GM23338 (cell line): ENCODE measurements at regions not wholly inside any gene's neighbourhood (a gene's known extent, or its start where the extent isn't known, plus 50 kb on each side); places are given as distances from the start of the nearest gene placed in this dataset.

ENCODE experiments used
- ATAC-seq: fragments of 200-7000 bp; cut with Tn5 transposase; 3 replicates; pipeline ENCODE4 v1.9.1; 2020
- DNase-seq: peaks from one replicate; pipeline ENCODE4 v3.0.0-alpha.2; 2015; ENCODE audit warnings: low spot score
- H2AFZ ChIP-seq: fragments of 200-600 bp; sonication (generic); 2 replicates; pipeline ENCODE4 v1.8.0; 2016; ENCODE audit warnings: antibody characterized with exemption, mild to moderate bottlenecking, moderate library complexity
- H3F3A ChIP-seq: fragments of 200-600 bp; sonication (generic); replicated peaks from 2 replicates; pipeline ENCODE4 v1.8.0; 2017; ENCODE audit warnings: antibody characterized with exemption, mixed run types, low read depth
- H3K27ac ChIP-seq: fragments of 200-600 bp; sonication (generic); 2 replicates; pipeline ENCODE4 v1.6.1; 2016; ENCODE audit warnings: low read depth
- H3K27me3 ChIP-seq: fragments of 200-600 bp; sonication (generic); 2 replicates; pipeline ENCODE4 v1.8.0; 2016; ENCODE audit warnings: mild to moderate bottlenecking, mixed run types, moderate library complexity; ENCODE audit not compliant: insufficient read depth
- H3K36me3 ChIP-seq: fragments of 200-600 bp; sonication (generic); 2 replicates; pipeline ENCODE4 v1.8.0; 2016; ENCODE audit warnings: mild to moderate bottlenecking; ENCODE audit not compliant: insufficient read depth
- H3K4me1 ChIP-seq: fragments of 200-600 bp; sonication (generic); 2 replicates; pipeline ENCODE4 v1.8.0; 2016; ENCODE audit warnings: mild to moderate bottlenecking, moderate library complexity; ENCODE audit not compliant: insufficient read depth
- H3K4me2 ChIP-seq: fragments of 200-600 bp; sonication (generic); 2 replicates; pipeline ENCODE4 v1.7.1; 2017; ENCODE audit warnings: mixed run types
- H3K4me3 ChIP-seq: fragments of 200-600 bp; sonication (generic); 2 replicates; pipeline ENCODE4 v1.6.1; 2016; ENCODE audit warnings: mixed run types
- H3K79me2 ChIP-seq: fragments of 200-600 bp; sonication (generic); replicated peaks from 2 replicates; pipeline ENCODE4 v1.8.0; 2017; ENCODE audit warnings: mild to moderate bottlenecking; ENCODE audit not compliant: insufficient read depth
- H3K9me2 ChIP-seq: fragments of 200-600 bp; sonication (generic); 2 replicates; pipeline ENCODE4 v1.8.0; 2017; ENCODE audit not compliant: insufficient read depth
- H4K20me1 ChIP-seq: fragments of 200-600 bp; sonication (generic); replicated peaks from 2 replicates; pipeline ENCODE4 v1.8.0; 2017; ENCODE audit warnings: mild to moderate bottlenecking; ENCODE audit not compliant: insufficient read depth
- H3K27ac Mint-ChIP-seq: 2 replicates; pipeline ENCODE4 v1.8.0; 2020; ENCODE audit warnings: inconsistent platforms, mild to moderate bottlenecking, moderate library complexity, mixed read lengths
- H3K27me3 Mint-ChIP-seq: 3 replicates; pipeline ENCODE4 v1.8.0; 2022; ENCODE audit warnings: low read depth, mild to moderate bottlenecking, moderate library complexity, mixed read lengths, inconsistent platforms; ENCODE audit not compliant: insufficient read depth, poor library complexity
- H3K36me3 Mint-ChIP-seq: 3 replicates; pipeline ENCODE4 v1.8.0; 2021; ENCODE audit warnings: low read depth, mild to moderate bottlenecking, inconsistent platforms, moderate library complexity, mixed read lengths
- H3K4me1 Mint-ChIP-seq: 3 replicates; pipeline ENCODE4 v1.8.0; 2020; ENCODE audit warnings: mild to moderate bottlenecking, inconsistent platforms, mixed read lengths
- H3K4me3 Mint-ChIP-seq: 3 replicates; pipeline ENCODE4 v1.8.0; 2021; ENCODE audit warnings: moderate library complexity, mild to moderate bottlenecking, inconsistent platforms, mixed read lengths
- H3K9me3 Mint-ChIP-seq: 3 replicates; pipeline ENCODE4 v1.8.0; 2020; ENCODE audit warnings: moderate library complexity, mild to moderate bottlenecking, inconsistent platforms, mixed read lengths
- EZH2 ChIP-seq: fragments of 200-600 bp; sonication (generic); IDR thresholded peaks from one replicate; pipeline ENCODE4 v1.8.0; 2017; ENCODE audit warnings: antibody characterized with exemption, mild to moderate bottlenecking, low read depth; ENCODE audit not compliant: unreplicated experiment
- EZH2phosphoT487 ChIP-seq: fragments of 200-600 bp; sonication (generic); IDR thresholded peaks from one replicate; pipeline ENCODE4 v1.8.1; 2018; ENCODE audit warnings: antibody characterized with exemption; ENCODE audit not compliant: unreplicated experiment
- JUNB ChIP-seq: IDR thresholded peaks from one replicate; pipeline ENCODE4 v1.6.1; 2016; ENCODE audit warnings: antibody characterized with exemption; ENCODE audit not compliant: unreplicated experiment
- REST ChIP-seq: IDR thresholded peaks from one replicate; pipeline ENCODE4 v1.6.1; 2018; ENCODE audit warnings: antibody characterized with exemption; ENCODE audit not compliant: unreplicated experiment
- STAT1 ChIP-seq: IDR thresholded peaks from one replicate; pipeline ENCODE4 v1.6.1; 2016; ENCODE audit warnings: antibody characterized with exemption; ENCODE audit not compliant: unreplicated experiment
- ZNF114 ChIP-seq: fragments of 250-450 bp; sonication (Bioruptor Pico); IDR thresholded peaks from 2 replicates; pipeline ENCODE4 v1.5.0; 2020; ENCODE audit warnings: mild to moderate bottlenecking, moderate library complexity
- ZNF331 ChIP-seq: fragments of 250-450 bp; sonication (Bioruptor Pico); IDR thresholded peaks from 2 replicates; pipeline ENCODE4 v1.5.0; 2020; ENCODE audit warnings: low read depth, mild to moderate bottlenecking, moderate library complexity
- TF ChIP-seq, protein P1 (sequence below): fragments of 250-450 bp; sonication (Bioruptor Pico); IDR thresholded peaks from 2 replicates; pipeline ENCODE4 v1.5.0; 2020; ENCODE audit warnings: mild to moderate bottlenecking, moderate library complexity
- TF ChIP-seq, protein P2 (sequence below), 2 experiments: fragments of 200-600 bp in 1 of 2; sonication (generic) in 1 of 2; conservative IDR thresholded peaks; 2 replicates each; pipeline versions ENCODE4 v1.5.1 to v1.6.1; 2016 to 2017; ENCODE audit warnings: antibody characterized with exemption in 2 of 2, low read depth in 2 of 2, mild to moderate bottlenecking in 2 of 2, moderate library complexity in 1 of 2
- TF ChIP-seq, protein P3 (sequence below): IDR thresholded peaks from 2 replicates; pipeline ENCODE4 v1.6.1; 2016; ENCODE audit warnings: antibody characterized with exemption

GRCh38 chr4:166432125-166432524 is 559.1 kb downstream of the TLL1 start:
- Mint-ChIP-seq H3K36me3 (no peaks in the 10 kb centered on the region), H3K9me3 (no peaks in the 10 kb centered on the region), H3K27ac (no peak overlapping the region), H3K27me3 (no peaks in the 10 kb centered on the region), H3K4me3 (no peak overlapping the region), H3K4me1 (peaks cover 8% of the 10 kb centered on the region; the same call in 1 of the 3 replicates)
- no peaks in the 10 kb centered on the region for H3K9me2 ChIP-seq
- H3K27ac ChIP-seq = no peak overlapping the region
- H4K20me1 ChIP-seq = no peaks in the 10 kb centered on the region
- H3K4me3 ChIP-seq = no peak overlapping the region
- no peak overlapping the region for H2AFZ ChIP-seq
- H3K4me2 ChIP-seq = no peak overlapping the region
- no peaks in the 10 kb centered on the region for H3K27me3 ChIP-seq
- no peaks in the 10 kb centered on the region for H3F3A ChIP-seq
- no peaks in the 10 kb centered on the region for H3K36me3 ChIP-seq
- DNase-seq = no peak
- H3K79me2 ChIP-seq = no peaks in the 10 kb centered on the region
- no peak for ATAC-seq
- TF ChIP-seq, protein P1, sequence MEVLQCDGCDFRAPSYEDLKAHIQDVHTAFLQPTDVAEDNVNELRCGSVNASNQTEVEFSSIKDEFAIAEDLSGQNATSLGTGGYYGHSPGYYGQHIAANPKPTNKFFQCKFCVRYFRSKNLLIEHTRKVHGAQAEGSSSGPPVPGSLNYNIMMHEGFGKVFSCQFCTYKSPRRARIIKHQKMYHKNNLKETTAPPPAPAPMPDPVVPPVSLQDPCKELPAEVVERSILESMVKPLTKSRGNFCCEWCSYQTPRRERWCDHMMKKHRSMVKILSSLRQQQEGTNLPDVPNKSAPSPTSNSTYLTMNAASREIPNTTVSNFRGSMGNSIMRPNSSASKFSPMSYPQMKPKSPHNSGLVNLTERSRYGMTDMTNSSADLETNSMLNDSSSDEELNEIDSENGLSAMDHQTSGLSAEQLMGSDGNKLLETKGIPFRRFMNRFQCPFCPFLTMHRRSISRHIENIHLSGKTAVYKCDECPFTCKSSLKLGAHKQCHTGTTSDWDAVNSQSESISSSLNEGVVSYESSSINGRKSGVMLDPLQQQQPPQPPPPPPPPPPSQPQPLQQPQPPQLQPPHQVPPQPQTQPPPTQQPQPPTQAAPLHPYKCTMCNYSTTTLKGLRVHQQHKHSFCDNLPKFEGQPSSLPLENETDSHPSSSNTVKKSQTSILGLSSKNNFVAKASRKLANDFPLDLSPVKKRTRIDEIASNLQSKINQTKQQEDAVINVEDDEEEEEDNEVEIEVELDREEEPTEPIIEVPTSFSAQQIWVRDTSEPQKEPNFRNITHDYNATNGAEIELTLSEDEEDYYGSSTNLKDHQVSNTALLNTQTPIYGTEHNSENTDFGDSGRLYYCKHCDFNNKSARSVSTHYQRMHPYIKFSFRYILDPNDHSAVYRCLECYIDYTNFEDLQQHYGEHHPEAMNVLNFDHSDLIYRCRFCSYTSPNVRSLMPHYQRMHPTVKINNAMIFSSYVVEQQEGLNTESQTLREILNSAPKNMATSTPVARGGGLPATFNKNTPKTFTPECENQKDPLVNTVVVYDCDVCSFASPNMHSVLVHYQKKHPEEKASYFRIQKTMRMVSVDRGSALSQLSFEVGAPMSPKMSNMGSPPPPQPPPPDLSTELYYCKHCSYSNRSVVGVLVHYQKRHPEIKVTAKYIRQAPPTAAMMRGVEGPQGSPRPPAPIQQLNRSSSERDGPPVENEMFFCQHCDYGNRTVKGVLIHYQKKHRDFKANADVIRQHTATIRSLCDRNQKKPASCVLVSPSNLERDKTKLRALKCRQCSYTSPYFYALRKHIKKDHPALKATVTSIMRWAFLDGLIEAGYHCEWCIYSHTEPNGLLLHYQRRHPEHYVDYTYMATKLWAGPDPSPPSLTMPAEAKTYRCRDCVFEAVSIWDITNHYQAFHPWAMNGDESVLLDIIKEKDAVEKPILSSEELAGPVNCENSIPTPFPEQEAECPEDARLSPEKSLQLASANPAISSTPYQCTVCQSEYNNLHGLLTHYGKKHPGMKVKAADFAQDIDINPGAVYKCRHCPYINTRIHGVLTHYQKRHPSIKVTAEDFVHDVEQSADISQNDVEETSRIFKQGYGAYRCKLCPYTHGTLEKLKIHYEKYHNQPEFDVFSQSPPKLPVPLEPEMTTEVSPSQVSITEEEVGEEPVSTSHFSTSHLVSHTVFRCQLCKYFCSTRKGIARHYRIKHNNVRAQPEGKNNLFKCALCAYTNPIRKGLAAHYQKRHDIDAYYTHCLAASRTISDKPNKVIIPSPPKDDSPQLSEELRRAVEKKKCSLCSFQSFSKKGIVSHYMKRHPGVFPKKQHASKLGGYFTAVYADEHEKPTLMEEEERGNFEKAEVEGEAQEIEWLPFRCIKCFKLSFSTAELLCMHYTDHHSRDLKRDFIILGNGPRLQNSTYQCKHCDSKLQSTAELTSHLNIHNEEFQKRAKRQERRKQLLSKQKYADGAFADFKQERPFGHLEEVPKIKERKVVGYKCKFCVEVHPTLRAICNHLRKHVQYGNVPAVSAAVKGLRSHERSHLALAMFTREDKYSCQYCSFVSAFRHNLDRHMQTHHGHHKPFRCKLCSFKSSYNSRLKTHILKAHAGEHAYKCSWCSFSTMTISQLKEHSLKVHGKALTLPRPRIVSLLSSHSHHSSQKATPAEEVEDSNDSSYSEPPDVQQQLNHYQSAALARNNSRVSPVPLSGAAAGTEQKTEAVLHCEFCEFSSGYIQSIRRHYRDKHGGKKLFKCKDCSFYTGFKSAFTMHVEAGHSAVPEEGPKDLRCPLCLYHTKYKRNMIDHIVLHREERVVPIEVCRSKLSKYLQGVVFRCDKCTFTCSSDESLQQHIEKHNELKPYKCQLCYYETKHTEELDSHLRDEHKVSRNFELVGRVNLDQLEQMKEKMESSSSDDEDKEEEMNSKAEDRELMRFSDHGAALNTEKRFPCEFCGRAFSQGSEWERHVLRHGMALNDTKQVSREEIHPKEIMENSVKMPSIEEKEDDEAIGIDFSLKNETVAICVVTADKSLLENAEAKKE (CRISPR knock-in tag) = no peak
- H3K4me1 ChIP-seq = 0 out of 2 replicates have a peak, but pooled peaks cover 4% of the 10 kb centered on the region

DNA sequence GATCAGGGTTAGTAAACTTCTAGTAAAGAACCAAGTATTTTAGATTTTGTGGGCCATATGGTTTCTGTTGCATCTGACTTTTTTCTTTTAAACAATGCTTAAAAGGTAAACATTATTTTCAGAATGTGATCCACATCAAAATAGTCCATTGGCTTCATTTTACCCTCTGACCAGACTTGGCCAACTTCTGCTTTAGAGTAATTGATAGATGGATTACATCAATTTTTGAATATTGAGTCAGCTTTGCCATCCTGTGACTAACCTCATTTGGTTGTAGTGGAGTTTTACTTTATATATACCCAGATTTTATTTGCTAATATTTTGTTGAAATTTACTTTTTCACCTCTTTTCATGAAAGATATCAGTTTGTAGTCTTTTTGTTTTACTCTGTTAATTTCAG is 559.8 kb downstream of the TLL1 start:
- no peak overlapping the region for H3K4me3 ChIP-seq
- ATAC-seq (no peak), DNase-seq (no peak)
- H3K27me3 ChIP-seq = no peaks in the 10 kb centered on the region
- no peaks in the 10 kb centered on the region for H3K9me2 ChIP-seq
- Mint-ChIP-seq H3K27me3 (no peaks in the 10 kb centered on the region), H3K27ac (no peak overlapping the region), H3K4me1 (peaks cover 3% of the 10 kb centered on the region; the same call in 1 of the 3 replicates), H3K9me3 (no peaks in the 10 kb centered on the region), H3K36me3 (no peaks in the 10 kb centered on the region), H3K4me3 (no peak overlapping the region)
- no peak overlapping the region for H3K27ac ChIP-seq
- H3K79me2 ChIP-seq = no peaks in the 10 kb centered on the region
- no peak overlapping the region for H2AFZ ChIP-seq
- H3K4me2 ChIP-seq = no peak overlapping the region
- no peaks in the 10 kb centered on the region for H3K36me3 ChIP-seq
- 0 out of 2 replicates have a peak, but pooled peaks cover 4% of the 10 kb centered on the region for H3K4me1 ChIP-seq
- no peaks in the 10 kb centered on the region for H4K20me1 ChIP-seq
- no peaks in the 10 kb centered on the region for H3F3A ChIP-seq
- TF ChIP-seq ZNF114 = no peak
- no peak for TF ChIP-seq JUNB
- no peak for TF ChIP-seq STAT1
- TF ChIP-seq ZNF331 (CRISPR knock-in tag) = no peak
- TF ChIP-seq, protein P2, sequence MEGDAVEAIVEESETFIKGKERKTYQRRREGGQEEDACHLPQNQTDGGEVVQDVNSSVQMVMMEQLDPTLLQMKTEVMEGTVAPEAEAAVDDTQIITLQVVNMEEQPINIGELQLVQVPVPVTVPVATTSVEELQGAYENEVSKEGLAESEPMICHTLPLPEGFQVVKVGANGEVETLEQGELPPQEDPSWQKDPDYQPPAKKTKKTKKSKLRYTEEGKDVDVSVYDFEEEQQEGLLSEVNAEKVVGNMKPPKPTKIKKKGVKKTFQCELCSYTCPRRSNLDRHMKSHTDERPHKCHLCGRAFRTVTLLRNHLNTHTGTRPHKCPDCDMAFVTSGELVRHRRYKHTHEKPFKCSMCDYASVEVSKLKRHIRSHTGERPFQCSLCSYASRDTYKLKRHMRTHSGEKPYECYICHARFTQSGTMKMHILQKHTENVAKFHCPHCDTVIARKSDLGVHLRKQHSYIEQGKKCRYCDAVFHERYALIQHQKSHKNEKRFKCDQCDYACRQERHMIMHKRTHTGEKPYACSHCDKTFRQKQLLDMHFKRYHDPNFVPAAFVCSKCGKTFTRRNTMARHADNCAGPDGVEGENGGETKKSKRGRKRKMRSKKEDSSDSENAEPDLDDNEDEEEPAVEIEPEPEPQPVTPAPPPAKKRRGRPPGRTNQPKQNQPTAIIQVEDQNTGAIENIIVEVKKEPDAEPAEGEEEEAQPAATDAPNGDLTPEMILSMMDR (conservative IDR thresholded peaks at IDR 0.05; ENCODE audit: low read depth in 2 of 2) = no peak
- no peak for TF ChIP-seq EZH2
- no peak for TF ChIP-seq EZH2phosphoT487
- no peak for TF ChIP-seq REST
- TF ChIP-seq, protein P3, sequence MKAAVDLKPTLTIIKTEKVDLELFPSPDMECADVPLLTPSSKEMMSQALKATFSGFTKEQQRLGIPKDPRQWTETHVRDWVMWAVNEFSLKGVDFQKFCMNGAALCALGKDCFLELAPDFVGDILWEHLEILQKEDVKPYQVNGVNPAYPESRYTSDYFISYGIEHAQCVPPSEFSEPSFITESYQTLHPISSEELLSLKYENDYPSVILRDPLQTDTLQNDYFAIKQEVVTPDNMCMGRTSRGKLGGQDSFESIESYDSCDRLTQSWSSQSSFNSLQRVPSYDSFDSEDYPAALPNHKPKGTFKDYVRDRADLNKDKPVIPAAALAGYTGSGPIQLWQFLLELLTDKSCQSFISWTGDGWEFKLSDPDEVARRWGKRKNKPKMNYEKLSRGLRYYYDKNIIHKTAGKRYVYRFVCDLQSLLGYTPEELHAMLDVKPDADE = no peak
